Astrocyte (in vitro differentiated cells and primary cell): ENCODE measurements at regions not wholly inside any gene's neighbourhood (a gene's known extent, or its start where the extent isn't known, plus 50 kb on each side); places are given as distances from the start of the nearest gene placed in this dataset.

ENCODE experiments used
- DNase-seq: peaks from one replicate; pipeline ENCODE4 v3.0.0-alpha.2; 2010; ENCODE audit warnings: low read depth
- FAIRE-seq: peaks from 2 replicates; lab custom pipeline; 2011; peaks lifted over from hg19 to GRCh38; lab: Jason Lieb, UNC
- H2AFZ ChIP-seq: 2 replicates; pipeline ENCODE4 v1.6.0; 2012; ENCODE audit warnings: low read depth, low read length, inconsistent platforms
- H3K27ac ChIP-seq: 2 replicates; pipeline ENCODE4 v1.5.1; 2011; ENCODE audit warnings: low read depth, low read length, inconsistent platforms
- H3K27me3 ChIP-seq: 2 replicates; pipeline ENCODE4 v1.6.0; 2011; ENCODE audit warnings: low read length, inconsistent platforms; ENCODE audit not compliant: insufficient read depth
- H3K36me3 ChIP-seq: 2 replicates; pipeline ENCODE4 v1.5.1; 2011; ENCODE audit warnings: low read length, inconsistent platforms; ENCODE audit not compliant: insufficient read depth
- H3K4me1 ChIP-seq: 2 replicates; pipeline ENCODE4 v1.5.1; 2011; ENCODE audit warnings: low read length, inconsistent platforms; ENCODE audit not compliant: insufficient read depth
- H3K4me2 ChIP-seq: 2 replicates; pipeline ENCODE4 v1.6.0; 2012; ENCODE audit warnings: low read length, inconsistent platforms
- H3K4me3 ChIP-seq: 2 replicates; pipeline ENCODE4 v1.5.1; 2011; ENCODE audit warnings: low read depth, mild to moderate bottlenecking, low read length, inconsistent platforms; ENCODE audit not compliant: insufficient read depth
- H3K79me2 ChIP-seq: 2 replicates; pipeline ENCODE4 v1.6.0; 2012; ENCODE audit warnings: mild to moderate bottlenecking, low read length, inconsistent platforms; ENCODE audit not compliant: insufficient read depth
- H3K9ac ChIP-seq: 2 replicates; pipeline ENCODE4 v1.6.0; 2012; ENCODE audit warnings: mild to moderate bottlenecking, low read length, inconsistent platforms
- H3K9me3 ChIP-seq: 2 replicates; pipeline ENCODE4 v1.5.1; 2012; ENCODE audit warnings: low read depth, mild to moderate bottlenecking, low read length, inconsistent platforms; ENCODE audit not compliant: insufficient read depth
- H4K20me1 ChIP-seq: 2 replicates; pipeline ENCODE4 v1.6.0; 2012; ENCODE audit warnings: low read length, inconsistent platforms; ENCODE audit not compliant: insufficient read depth
- H3K27ac Mint-ChIP-seq: one replicate; pipeline ENCODE4 v1.8.0; 2021; ENCODE audit warnings: mild to moderate bottlenecking, mixed read lengths; ENCODE audit not compliant: unreplicated experiment
- H3K27me3 Mint-ChIP-seq: one replicate; pipeline ENCODE4 v1.8.0; 2021; ENCODE audit warnings: low read depth, mixed read lengths; ENCODE audit not compliant: unreplicated experiment
- H3K36me3 Mint-ChIP-seq: one replicate; pipeline ENCODE4 v1.8.0; 2021; ENCODE audit warnings: low read depth, mixed read lengths; ENCODE audit not compliant: unreplicated experiment
- H3K4me1 Mint-ChIP-seq: one replicate; pipeline ENCODE4 v1.8.0; 2021; ENCODE audit warnings: low read depth, mixed read lengths; ENCODE audit not compliant: unreplicated experiment
- H3K4me3 Mint-ChIP-seq: one replicate; pipeline ENCODE4 v1.8.0; 2021; ENCODE audit warnings: mild to moderate bottlenecking, moderate library complexity, mixed read lengths; ENCODE audit not compliant: unreplicated experiment
- H3K9me3 Mint-ChIP-seq: one replicate; pipeline ENCODE4 v1.8.0; 2021; ENCODE audit warnings: mild to moderate bottlenecking, mixed read lengths; ENCODE audit not compliant: unreplicated experiment
- EZH2 ChIP-seq: IDR thresholded peaks from 2 replicates; pipeline ENCODE4 v1.6.1; 2012; ENCODE audit warnings: mild to moderate bottlenecking, low read length, inconsistent platforms; ENCODE audit not compliant: insufficient read depth
- TF ChIP-seq, protein P1 (sequence below): IDR thresholded peaks from 2 replicates; pipeline ENCODE4 v1.5.1; 2011; ENCODE audit warnings: low read depth, mild to moderate bottlenecking, inconsistent platforms, low read length, moderate library complexity; ENCODE audit not compliant: insufficient read depth

DNA sequence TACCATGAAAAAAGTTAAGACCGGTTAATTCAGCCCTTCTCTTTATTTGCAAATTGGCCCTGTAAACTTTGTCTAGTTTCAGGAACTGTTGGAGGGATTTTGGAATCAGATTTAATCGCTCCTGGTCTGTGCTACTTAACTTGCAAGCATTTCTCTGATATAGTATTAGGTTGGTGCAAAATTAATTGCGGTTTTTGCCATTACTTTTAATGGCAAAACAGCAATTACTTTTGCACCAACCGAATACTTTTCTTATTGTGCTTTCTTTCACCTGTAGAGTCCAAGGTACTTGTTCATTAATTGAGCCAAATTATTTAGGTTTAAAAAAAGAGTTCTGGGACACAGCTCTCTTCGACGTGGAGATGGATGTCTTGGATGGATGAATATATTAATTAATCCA lies 92.8 kb upstream of the HNRNPU start:
- Mint-ChIP-seq H3K4me1 (no peaks in the 10 kb centered on the region), H3K27me3 (no peaks in the 10 kb centered on the region), H3K36me3 (no peaks in the 10 kb centered on the region), H3K9me3 (peaks cover 2% of the 10 kb centered on the region), H3K4me3 (no peak overlapping the region), H3K27ac (no peak overlapping the region)
- TF ChIP-seq EZH2, result no peak
- TF ChIP-seq, protein P1, sequence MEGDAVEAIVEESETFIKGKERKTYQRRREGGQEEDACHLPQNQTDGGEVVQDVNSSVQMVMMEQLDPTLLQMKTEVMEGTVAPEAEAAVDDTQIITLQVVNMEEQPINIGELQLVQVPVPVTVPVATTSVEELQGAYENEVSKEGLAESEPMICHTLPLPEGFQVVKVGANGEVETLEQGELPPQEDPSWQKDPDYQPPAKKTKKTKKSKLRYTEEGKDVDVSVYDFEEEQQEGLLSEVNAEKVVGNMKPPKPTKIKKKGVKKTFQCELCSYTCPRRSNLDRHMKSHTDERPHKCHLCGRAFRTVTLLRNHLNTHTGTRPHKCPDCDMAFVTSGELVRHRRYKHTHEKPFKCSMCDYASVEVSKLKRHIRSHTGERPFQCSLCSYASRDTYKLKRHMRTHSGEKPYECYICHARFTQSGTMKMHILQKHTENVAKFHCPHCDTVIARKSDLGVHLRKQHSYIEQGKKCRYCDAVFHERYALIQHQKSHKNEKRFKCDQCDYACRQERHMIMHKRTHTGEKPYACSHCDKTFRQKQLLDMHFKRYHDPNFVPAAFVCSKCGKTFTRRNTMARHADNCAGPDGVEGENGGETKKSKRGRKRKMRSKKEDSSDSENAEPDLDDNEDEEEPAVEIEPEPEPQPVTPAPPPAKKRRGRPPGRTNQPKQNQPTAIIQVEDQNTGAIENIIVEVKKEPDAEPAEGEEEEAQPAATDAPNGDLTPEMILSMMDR, result no peak
- no peaks in the 10 kb centered on the region for H4K20me1 ChIP-seq
- H3K27me3 ChIP-seq, result no peaks in the 10 kb centered on the region
- no peaks in the 10 kb centered on the region for H3K36me3 ChIP-seq
- no peaks in the 10 kb centered on the region for H3K79me2 ChIP-seq
- no peak overlapping the region for H3K9ac ChIP-seq
- no peaks in the 10 kb centered on the region for H3K9me3 ChIP-seq
- H3K4me3 ChIP-seq, result no peak overlapping the region
- no peak for DNase-seq
- H3K4me2 ChIP-seq, result no peak overlapping the region
- no peak overlapping the region for H2AFZ ChIP-seq
- FAIRE-seq, result no peak
- H3K4me1 ChIP-seq, result no peaks in the 10 kb centered on the region
- H3K27ac ChIP-seq, result no peak overlapping the region

GRCh38 chr1:244955661-244956060 lies 91.3 kb upstream of the HNRNPU start:
- Histone ChIP-seq H3K4me3 (no peak overlapping the region), H3K79me2 (no peaks in the 10 kb centered on the region), H3K27ac (no peak overlapping the region), H3K4me1 (no peaks in the 10 kb centered on the region), H3K9me3 (no peaks in the 10 kb centered on the region), H3K27me3 (no peaks in the 10 kb centered on the region), H4K20me1 (no peaks in the 10 kb centered on the region), H3K4me2 (no peak overlapping the region), H2AFZ (no peak overlapping the region), H3K9ac (no peak overlapping the region), H3K36me3 (no peaks in the 10 kb centered on the region)
- DNase-seq (no peak), FAIRE-seq (no peak)
- H3K36me3 Mint-ChIP-seq, result no peaks in the 10 kb centered on the region
- H3K27me3 Mint-ChIP-seq, result no peaks in the 10 kb centered on the region
- no peak overlapping the region for H3K4me3 Mint-ChIP-seq
- H3K27ac Mint-ChIP-seq, result no peak overlapping the region
- TF ChIP-seq, protein P1, result no peak
- TF ChIP-seq EZH2, result no peak
- peaks cover 2% of the 10 kb centered on the region for H3K9me3 Mint-ChIP-seq
- no peaks in the 10 kb centered on the region for H3K4me1 Mint-ChIP-seq

- H3K27ac ChIP-seq, result no peak overlapping the region
- no peaks in the 10 kb centered on the region for H4K20me1 ChIP-seq
- no peak overlapping the region for H3K4me3 Mint-ChIP-seq
- H3K79me2 ChIP-seq, result no peaks in the 10 kb centered on the region
- no peak overlapping the region for H2AFZ ChIP-seq
- no peaks in the 10 kb centered on the region for H3K36me3 Mint-ChIP-seq
- H3K27me3 ChIP-seq, result no peaks in the 10 kb centered on the region
- H3K9ac ChIP-seq, result no peak overlapping the region
- no peaks in the 10 kb centered on the region for H3K9me3 ChIP-seq
- H3K4me1 Mint-ChIP-seq, result no peaks in the 10 kb centered on the region
- peaks cover 2% of the 10 kb centered on the region for H3K9me3 Mint-ChIP-seq
- DNase-seq (no peak), FAIRE-seq (no peak)
- no peaks in the 10 kb centered on the region for H3K4me1 ChIP-seq
- no peaks in the 10 kb centered on the region for H3K27me3 Mint-ChIP-seq
- no peak for TF ChIP-seq EZH2
- TF ChIP-seq, protein P1, result no peak
- H3K27ac Mint-ChIP-seq, result no peak overlapping the region
- no peak overlapping the region for H3K4me2 ChIP-seq
- no peaks in the 10 kb centered on the region for H3K36me3 ChIP-seq
- H3K4me3 ChIP-seq, result no peak overlapping the region
These were observed 90.0 kb upstream of the HNRNPU start for GRCh38 chr1:244954359-244954758.
